Mesothelial cell of epicardium (in vitro differentiated cells): ENCODE measurements at regions not wholly inside any gene's neighbourhood (a gene's known extent, or its start where the extent isn't known, plus 50 kb on each side); places are given as distances from the start of the nearest gene placed in this dataset.

Experiments
- DNase-seq, 2 experiments: peaks; one replicate each; pipeline ENCODE4 v3.0.0; 2021; ENCODE audit warnings: low spot score in 2 of 2; ENCODE audit not compliant: unreplicated experiment in 2 of 2
- H3K27ac Mint-ChIP-seq: 2 replicates; pipeline ENCODE4 v1.8.0; 2021; ENCODE audit warnings: mixed read lengths
- H3K27me3 Mint-ChIP-seq: 2 replicates; pipeline ENCODE4 v1.8.0; 2021; ENCODE audit warnings: low read depth, mixed read lengths
- H3K36me3 Mint-ChIP-seq: 2 replicates; pipeline ENCODE4 v1.8.0; 2021; ENCODE audit warnings: mixed read lengths
- H3K4me1 Mint-ChIP-seq: 2 replicates; pipeline ENCODE4 v1.8.0; 2021; ENCODE audit warnings: mixed read lengths
- H3K4me3 Mint-ChIP-seq: 2 replicates; pipeline ENCODE4 v1.8.0; 2021; ENCODE audit warnings: mild to moderate bottlenecking, moderate library complexity, mixed read lengths
- H3K9me3 Mint-ChIP-seq: 2 replicates; pipeline ENCODE4 v1.8.0; 2021; ENCODE audit warnings: mixed read lengths
- CTCF ChIP-seq: fragments of 200-600 bp; sonication (generic); IDR thresholded peaks from one replicate; pipeline ENCODE4 v1.5.0; 2021; ENCODE audit warnings: antibody characterized with exemption; ENCODE audit not compliant: unreplicated experiment

GRCh38 chr14:106681161-106681560 is 1154.8 kb downstream of the TMEM121 start:
- Mint-ChIP-seq H3K9me3 (peaks cover 80% of the 10 kb centered on the region), H3K27ac (no peak overlapping the region), H3K4me1 (no peaks in the 10 kb centered on the region), H3K4me3 (no peak overlapping the region), H3K36me3 (peaks cover 2% of the 10 kb centered on the region), H3K27me3 (no peaks in the 10 kb centered on the region)
- no peak for DNase-seq
- no peak for TF ChIP-seq CTCF

- peaks cover 2% of the 10 kb centered on the region for H3K36me3 Mint-ChIP-seq
- no peaks in the 10 kb centered on the region for H3K4me1 Mint-ChIP-seq
- no peak overlapping the region for H3K4me3 Mint-ChIP-seq
- H3K27me3 Mint-ChIP-seq, result no peaks in the 10 kb centered on the region
- no peak for TF ChIP-seq CTCF
- H3K27ac Mint-ChIP-seq, result no peak overlapping the region
- no peak for DNase-seq
- peaks cover 76% of the 10 kb centered on the region for H3K9me3 Mint-ChIP-seq
These were observed 1155.2 kb downstream of the TMEM121 start for GRCh38 chr14:106681568-106681967.

GRCh38 chr14:106683631-106684030 is 1157.2 kb downstream of the TMEM121 start:
- Mint-ChIP-seq H3K9me3 (peaks cover 78% of the 10 kb centered on the region), H3K4me3 (no peak overlapping the region), H3K4me1 (no peaks in the 10 kb centered on the region), H3K27ac (no peak overlapping the region), H3K27me3 (no peaks in the 10 kb centered on the region), H3K36me3 (peaks cover 2% of the 10 kb centered on the region)
- no peak for DNase-seq
- TF ChIP-seq CTCF, result no peak

GRCh38 chr14:106686533-106686932 is 1160.2 kb downstream of the TMEM121 start:
- no peaks in the 10 kb centered on the region for H3K27me3 Mint-ChIP-seq
- H3K9me3 Mint-ChIP-seq, result peaks cover 75% of the 10 kb centered on the region
- H3K27ac Mint-ChIP-seq, result no peak overlapping the region
- H3K4me3 Mint-ChIP-seq, result no peak overlapping the region
- no peaks in the 10 kb centered on the region for H3K36me3 Mint-ChIP-seq
- TF ChIP-seq CTCF, result no peak
- DNase-seq, result no peak
- no peaks in the 10 kb centered on the region for H3K4me1 Mint-ChIP-seq

GRCh38 chr14:106690333-106690891 is 1164.0 kb downstream of the TMEM121 start:
- H3K9me3 Mint-ChIP-seq, result peaks cover 53% of the 10 kb centered on the region
- no peak for TF ChIP-seq CTCF
- no peaks in the 10 kb centered on the region for H3K27me3 Mint-ChIP-seq
- no peaks in the 10 kb centered on the region for H3K36me3 Mint-ChIP-seq
- no peak overlapping the region for H3K27ac Mint-ChIP-seq
- no peak for DNase-seq
- H3K4me3 Mint-ChIP-seq, result no peak overlapping the region
- no peaks in the 10 kb centered on the region for H3K4me1 Mint-ChIP-seq
